Natural killer cell (primary cell): ENCODE measurements at regions not wholly inside any gene's neighbourhood (a gene's known extent, or its start where the extent isn't known, plus 50 kb on each side); places are given as distances from the start of the nearest gene placed in this dataset.

Experiments
- ATAC-seq, 3 donors: fragments of 150-1000 bp in 2 of 3; fragments of 200-7000 bp in 1 of 3; cut with Tn5 transposase; 1 replicate in 1 of 3; 2 replicates in 2 of 3; pipeline ENCODE4 v1.10.0; 2021; ENCODE audit warnings: mild to moderate bottlenecking in 2 of 3, moderate library complexity in 2 of 3
- DNase-seq, 2 donors: peaks; one replicate each; pipeline versions ENCODE4 v3.0.0 to v3.0.0-alpha.2; 2013 to 2021; ENCODE audit warnings: mixed read lengths in 1 of 2
- H3K27ac ChIP-seq: one replicate; pipeline ENCODE4 v1.5.1; 2013; ENCODE audit warnings: mild to moderate bottlenecking, low read length
- H3K27me3 ChIP-seq: one replicate; pipeline ENCODE4 v1.6.1; 2013; ENCODE audit warnings: low read length; ENCODE audit not compliant: control insufficient read depth, insufficient read depth
- H3K36me3 ChIP-seq: one replicate; pipeline ENCODE4 v1.6.1; 2013; ENCODE audit warnings: low read length; ENCODE audit not compliant: control insufficient read depth, insufficient read depth
- H3K4me1 ChIP-seq: one replicate; pipeline ENCODE4 v1.6.1; 2013; ENCODE audit warnings: low read length; ENCODE audit not compliant: control insufficient read depth, insufficient read depth
- H3K4me3 ChIP-seq: one replicate; pipeline ENCODE4 v1.5.1; 2013; ENCODE audit warnings: low read length
- H3K9me3 ChIP-seq: one replicate; pipeline ENCODE4 v1.6.1; 2013; ENCODE audit warnings: low read length; ENCODE audit not compliant: control insufficient read depth, insufficient read depth
- H3K27ac Mint-ChIP-seq, 2 donors: one replicate each; pipeline ENCODE4 v1.8.0; 2022; ENCODE audit warnings: mild to moderate bottlenecking in 2 of 2, mixed read lengths in 2 of 2, moderate library complexity in 1 of 2
- H3K27me3 Mint-ChIP-seq, 2 donors: one replicate each; pipeline ENCODE4 v1.8.0; 2022; ENCODE audit warnings: low read depth in 2 of 2, mixed read lengths in 2 of 2
- H3K36me3 Mint-ChIP-seq: one replicate; pipeline ENCODE4 v1.8.0; 2022; ENCODE audit warnings: mixed read lengths
- H3K4me1 Mint-ChIP-seq, 2 donors: one replicate each; pipeline ENCODE4 v1.8.0; 2022; ENCODE audit warnings: mixed read lengths in 2 of 2
- H3K4me3 Mint-ChIP-seq: one replicate; pipeline ENCODE4 v1.8.0; 2022; ENCODE audit warnings: mild to moderate bottlenecking, moderate library complexity, mixed read lengths
- H3K9me3 Mint-ChIP-seq, 2 donors: one replicate each; pipeline ENCODE4 v1.8.0; 2022; ENCODE audit warnings: mixed read lengths in 2 of 2
- WGBS: methylation state at CpG from one replicate; pipeline ENCODE4 v1.1.7; 2013; ENCODE audit warnings: missing lambda C conversion rate; ENCODE audit not compliant: insufficient coverage; 5-methylcytosine and 5-hydroxymethylcytosine counted together
- intact Hi-C: fragments of 100-400 bp; cut with micrococcal nuclease; formaldehyde crosslinking; loops from one replicate; pipeline ENCODE4 v1.14.2; 2022
- TF ChIP-seq, protein P1 (sequence below): fragments of 200-600 bp; IDR thresholded peaks from one replicate; pipeline ENCODE4 v1.8.0; 2022; ENCODE audit warnings: antibody characterized with exemption

DNA sequence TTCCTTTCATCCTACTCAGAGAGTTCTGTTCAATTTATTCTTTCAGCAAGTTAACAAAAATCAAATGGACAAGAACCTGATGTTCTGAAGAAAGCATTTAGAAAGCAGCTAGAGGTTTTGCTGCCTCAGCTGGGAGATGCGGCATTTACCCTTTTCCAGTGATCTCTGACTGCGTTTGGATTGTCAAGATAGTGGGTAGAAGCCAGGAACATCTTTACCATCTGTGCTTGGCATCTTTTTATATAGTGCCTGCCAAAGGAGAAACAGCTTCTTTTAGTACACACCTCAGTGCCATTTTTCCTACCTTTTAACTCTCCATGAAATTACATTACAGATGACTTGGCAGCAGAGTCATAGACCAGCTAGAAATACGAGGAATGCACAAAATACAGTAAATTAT, 680.8 kb downstream of the SLITRK1 start:
- no peaks in the 10 kb centered on the region for H3K36me3 ChIP-seq
- H3K4me3 ChIP-seq: no peak overlapping the region
- H3K4me1 ChIP-seq: no peaks in the 10 kb centered on the region
- H3K36me3 Mint-ChIP-seq: peaks cover 13% of the 10 kb centered on the region
- no peak for DNase-seq
- intact Hi-C loops: no loop called here
- H3K9me3 ChIP-seq: peaks cover 3% of the 10 kb centered on the region
- H3K27ac ChIP-seq: no peak overlapping the region
- TF ChIP-seq, protein P1, sequence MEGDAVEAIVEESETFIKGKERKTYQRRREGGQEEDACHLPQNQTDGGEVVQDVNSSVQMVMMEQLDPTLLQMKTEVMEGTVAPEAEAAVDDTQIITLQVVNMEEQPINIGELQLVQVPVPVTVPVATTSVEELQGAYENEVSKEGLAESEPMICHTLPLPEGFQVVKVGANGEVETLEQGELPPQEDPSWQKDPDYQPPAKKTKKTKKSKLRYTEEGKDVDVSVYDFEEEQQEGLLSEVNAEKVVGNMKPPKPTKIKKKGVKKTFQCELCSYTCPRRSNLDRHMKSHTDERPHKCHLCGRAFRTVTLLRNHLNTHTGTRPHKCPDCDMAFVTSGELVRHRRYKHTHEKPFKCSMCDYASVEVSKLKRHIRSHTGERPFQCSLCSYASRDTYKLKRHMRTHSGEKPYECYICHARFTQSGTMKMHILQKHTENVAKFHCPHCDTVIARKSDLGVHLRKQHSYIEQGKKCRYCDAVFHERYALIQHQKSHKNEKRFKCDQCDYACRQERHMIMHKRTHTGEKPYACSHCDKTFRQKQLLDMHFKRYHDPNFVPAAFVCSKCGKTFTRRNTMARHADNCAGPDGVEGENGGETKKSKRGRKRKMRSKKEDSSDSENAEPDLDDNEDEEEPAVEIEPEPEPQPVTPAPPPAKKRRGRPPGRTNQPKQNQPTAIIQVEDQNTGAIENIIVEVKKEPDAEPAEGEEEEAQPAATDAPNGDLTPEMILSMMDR: no peak
- no peaks in the 10 kb centered on the region for H3K27me3 Mint-ChIP-seq
- H3K4me1 Mint-ChIP-seq: no peaks in the 10 kb centered on the region
- no peaks in the 10 kb centered on the region for H3K27me3 ChIP-seq
- H3K9me3 Mint-ChIP-seq: peaks cover 12 to 22% of the 10 kb centered on the region in 2 donors
- no peak overlapping the region for H3K4me3 Mint-ChIP-seq
- WGBS: 86% methylated on average over 2 of the region's 3 CpGs
- no peak for ATAC-seq
- H3K27ac Mint-ChIP-seq: no peak overlapping the region

DNA sequence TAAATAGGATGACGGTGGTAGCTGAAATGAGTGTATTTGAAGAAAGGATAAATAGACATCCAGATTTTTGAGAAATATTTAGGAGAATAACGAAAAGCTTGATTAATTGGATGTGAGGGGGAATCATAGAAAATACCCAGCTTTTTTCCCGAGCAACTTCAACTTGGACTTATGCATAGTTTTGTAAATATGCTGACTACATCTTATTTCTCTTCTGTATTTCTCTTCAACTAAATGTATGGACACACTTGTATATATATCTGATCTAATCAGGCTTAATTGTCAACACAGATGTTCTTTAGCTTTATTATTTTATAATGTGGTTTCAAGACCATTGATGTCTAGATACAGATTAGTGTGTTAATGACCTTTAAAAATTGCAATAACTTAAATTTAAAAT, 685.0 kb downstream of the SLITRK1 start:
- H3K27ac Mint-ChIP-seq: no peak overlapping the region
- TF ChIP-seq, protein P1: no peak

DNA sequence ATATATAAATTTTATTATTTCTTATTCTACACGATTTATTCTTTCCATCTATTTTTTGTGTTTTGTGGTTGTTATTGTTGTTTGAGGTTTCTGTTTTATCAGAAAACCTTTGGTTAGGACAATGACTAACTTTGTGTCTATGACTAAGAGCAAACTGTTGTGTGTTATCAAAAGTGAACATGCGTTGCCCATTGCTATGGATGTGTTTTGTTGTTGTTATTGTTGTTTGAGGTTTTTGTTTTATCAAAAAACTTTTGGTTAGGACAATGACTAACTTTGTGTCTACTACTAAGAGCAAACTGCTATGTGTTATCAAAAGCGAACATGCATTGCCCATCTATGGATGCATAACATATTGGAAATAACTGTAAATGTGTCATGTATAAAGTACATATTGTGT, 692.3 kb downstream of the SLITRK1 start:
- H3K4me1 Mint-ChIP-seq: no peaks in the 10 kb centered on the region
- H3K9me3 Mint-ChIP-seq: peaks cover 12% of the 10 kb centered on the region in 2 donors
- H3K36me3 Mint-ChIP-seq: no peaks in the 10 kb centered on the region
- no peak for ATAC-seq
- Histone ChIP-seq H3K36me3 (no peaks in the 10 kb centered on the region), H3K9me3 (no peaks in the 10 kb centered on the region), H3K4me3 (no peak overlapping the region), H3K4me1 (no peaks in the 10 kb centered on the region), H3K27me3 (no peaks in the 10 kb centered on the region), H3K27ac (no peak overlapping the region)
- no peak overlapping the region for H3K27ac Mint-ChIP-seq
- no peaks in the 10 kb centered on the region for H3K27me3 Mint-ChIP-seq
- WGBS: 88% methylated on average over 2 of the region's 3 CpGs
- intact Hi-C loops: no loop called here
- TF ChIP-seq, protein P1: no peak
- no peak overlapping the region for H3K4me3 Mint-ChIP-seq
- DNase-seq: no peak

More for the DNA sequence above, 685.0 kb downstream of the SLITRK1 start:
- Mint-ChIP-seq H3K4me3 (no peak overlapping the region), H3K9me3 (peaks cover 13 to 15% of the 10 kb centered on the region in 2 donors), H3K36me3 (no peaks in the 10 kb centered on the region), H3K4me1 (no peaks in the 10 kb centered on the region), H3K27me3 (no peaks in the 10 kb centered on the region)
- DNase-seq: no peak
- H3K4me3 ChIP-seq: no peak overlapping the region
- H3K4me1 ChIP-seq: no peaks in the 10 kb centered on the region
- H3K27me3 ChIP-seq: no peaks in the 10 kb centered on the region
- no peaks in the 10 kb centered on the region for H3K9me3 ChIP-seq
- intact Hi-C loops: no loop called here
- ATAC-seq: no peak
- 81% methylated on average over 3 of the region's 3 CpGs for WGBS
- no peaks in the 10 kb centered on the region for H3K36me3 ChIP-seq
- no peak overlapping the region for H3K27ac ChIP-seq

DNA sequence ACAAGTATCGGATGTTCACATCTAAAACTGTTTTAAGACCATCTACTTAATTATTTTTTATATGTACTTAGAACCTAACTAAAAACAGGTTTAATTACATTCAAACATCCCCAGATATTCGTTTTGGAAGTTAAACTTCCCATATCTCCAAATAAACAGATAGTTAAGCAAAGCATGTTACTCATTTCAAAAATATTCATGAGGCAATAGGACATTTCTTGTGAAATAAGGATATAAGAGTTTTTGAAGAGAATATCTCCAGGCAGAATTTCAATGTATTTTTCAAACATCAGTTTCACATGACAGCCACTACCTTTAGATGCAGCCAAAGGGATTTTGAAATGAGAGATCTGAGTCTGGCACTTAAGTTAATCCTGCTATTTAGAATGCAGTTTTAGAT, 697.5 kb downstream of the SLITRK1 start:
- H3K27ac ChIP-seq: no peak overlapping the region
- no CpG with 5 or more reads among the region's 2 CpGs for WGBS
- no peaks in the 10 kb centered on the region for H3K36me3 ChIP-seq
- H3K27ac Mint-ChIP-seq: no peak overlapping the region
- no peaks in the 10 kb centered on the region for H3K4me1 Mint-ChIP-seq
- peaks cover 15% of the 10 kb centered on the region for H3K9me3 ChIP-seq
- no peaks in the 10 kb centered on the region for H3K4me1 ChIP-seq
- H3K27me3 Mint-ChIP-seq: no peaks in the 10 kb centered on the region
- DNase-seq (no peak), ATAC-seq (no peak)
- H3K36me3 Mint-ChIP-seq: no peaks in the 10 kb centered on the region
- intact Hi-C loops: no loop called here
- H3K9me3 Mint-ChIP-seq: peaks cover 6 to 14% of the 10 kb centered on the region in 2 donors
- no peak overlapping the region for H3K4me3 Mint-ChIP-seq
- no peak overlapping the region for H3K4me3 ChIP-seq
- H3K27me3 ChIP-seq: no peaks in the 10 kb centered on the region
- TF ChIP-seq, protein P1: no peak
